Activated CD8-positive, alpha-beta memory T cell treated with anti-CD3 and anti-CD28 coated beads for 4 hours (primary cell): ENCODE measurements at regions not wholly inside any gene's neighbourhood (a gene's known extent, or its start where the extent isn't known, plus 50 kb on each side); places are given as distances from the start of the nearest gene placed in this dataset.
A peak's percentile ranks its signal among the peaks of the same experiment; 100 is the strongest.
"Not testable (repeated sequence)": the region's sequence is repeated elsewhere in the genome, so short reads cannot be mapped to it uniquely, and the experiment has no call there.

Experiments
- DNase-seq, 2 donors: peaks; one replicate each; pipeline ENCODE4 v3.0.0-alpha.2; 2020; ENCODE audit warnings: low read depth in 2 of 2

- DNase-seq, result no peak
Measured at GRCh38 chr14:24744641-24745040, 110.7 kb upstream of the GZMB start.

- no peak for DNase-seq
Measured at GRCh38 chr14:24741871-24742270, 107.9 kb upstream of the GZMB start.

- DNase-seq, result no peak
Measured at GRCh38 chr14:24735984-24736630, 102.1 kb upstream of the GZMB start.

DNA sequence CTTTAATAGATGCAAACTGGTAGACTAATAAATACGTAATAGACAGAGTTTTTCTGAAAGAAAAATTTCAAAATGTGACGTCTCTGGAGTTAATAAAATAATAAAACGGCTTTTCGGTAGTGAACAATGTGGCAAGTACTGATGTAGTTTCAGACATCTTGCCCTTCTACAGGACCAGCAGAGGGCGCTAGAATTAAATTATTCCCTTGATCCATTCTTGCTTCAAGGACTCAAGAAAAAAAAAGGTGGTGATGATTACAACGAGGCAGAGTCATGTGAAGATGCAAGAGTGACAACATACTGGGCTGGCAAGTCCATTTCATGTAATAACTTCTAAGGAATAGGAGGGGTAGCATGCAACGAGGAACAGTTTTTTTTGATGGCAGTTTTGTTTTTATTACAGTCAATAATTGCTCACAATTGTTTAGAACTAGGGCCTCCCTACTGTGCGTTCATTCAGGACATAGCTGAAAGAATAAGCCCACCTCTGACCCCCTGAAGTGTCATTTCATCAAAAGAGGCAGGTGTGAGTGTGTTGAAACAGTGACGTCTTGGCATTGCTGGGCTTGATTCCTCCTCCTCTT is 101.0 kb upstream of the GZMB start:
- no peak for DNase-seq

GRCh38 chr14:24726480-24726879 is 92.5 kb upstream of the GZMB start:
- no peak for DNase-seq

GRCh38 chr14:24725311-24725710 is 91.3 kb upstream of the GZMB start:
- DNase-seq, result no peak

GRCh38 chr14:24721775-24722174 is 87.8 kb upstream of the GZMB start:
- no peak for DNase-seq

DNA sequence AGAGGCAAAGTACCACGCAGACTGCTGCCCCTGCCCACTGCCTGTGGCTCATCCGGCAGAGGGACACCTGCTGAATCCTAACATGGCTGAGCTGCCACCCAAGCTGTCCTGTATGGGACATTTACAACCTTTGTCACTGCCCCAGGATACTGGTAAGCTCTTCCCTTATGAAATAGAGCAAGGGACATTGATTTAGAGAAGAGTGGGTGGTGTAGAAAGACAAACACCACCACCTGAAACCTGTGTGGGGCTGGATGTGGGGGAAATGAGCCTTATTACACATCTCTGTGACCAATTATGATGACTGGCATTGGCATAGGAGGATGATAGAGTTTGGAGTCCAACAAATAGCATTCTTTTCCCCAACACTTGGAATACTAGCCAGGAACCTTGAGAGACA is 81.2 kb upstream of the GZMB start:
- DNase-seq, result no peak

- DNase-seq, result no peak
Measured at GRCh38 chr14:24713404-24713803, 79.4 kb upstream of the GZMB start.

GRCh38 chr14:24712909-24713308 is 78.9 kb upstream of the GZMB start:
- no peak for DNase-seq

DNA sequence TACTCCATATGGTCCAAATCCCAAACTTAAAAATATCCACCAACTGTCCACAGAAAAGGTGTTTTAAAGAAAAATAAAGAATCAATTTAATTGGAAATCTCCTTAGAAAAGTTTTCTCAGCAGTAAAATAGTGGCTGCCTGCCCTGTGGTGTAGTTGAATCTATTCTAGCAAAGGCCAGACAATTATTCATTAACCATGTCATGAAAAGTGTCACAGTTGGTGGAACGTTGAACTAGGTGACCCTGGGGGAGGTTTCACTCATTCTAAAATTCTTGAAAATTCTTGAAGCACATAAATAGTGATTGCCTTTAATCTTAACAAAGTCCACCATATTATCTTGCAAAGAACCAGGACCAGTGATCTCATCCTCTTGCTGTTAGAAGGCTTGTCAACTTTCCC is 78.4 kb upstream of the GZMB start:
- DNase-seq, result no peak

DNA sequence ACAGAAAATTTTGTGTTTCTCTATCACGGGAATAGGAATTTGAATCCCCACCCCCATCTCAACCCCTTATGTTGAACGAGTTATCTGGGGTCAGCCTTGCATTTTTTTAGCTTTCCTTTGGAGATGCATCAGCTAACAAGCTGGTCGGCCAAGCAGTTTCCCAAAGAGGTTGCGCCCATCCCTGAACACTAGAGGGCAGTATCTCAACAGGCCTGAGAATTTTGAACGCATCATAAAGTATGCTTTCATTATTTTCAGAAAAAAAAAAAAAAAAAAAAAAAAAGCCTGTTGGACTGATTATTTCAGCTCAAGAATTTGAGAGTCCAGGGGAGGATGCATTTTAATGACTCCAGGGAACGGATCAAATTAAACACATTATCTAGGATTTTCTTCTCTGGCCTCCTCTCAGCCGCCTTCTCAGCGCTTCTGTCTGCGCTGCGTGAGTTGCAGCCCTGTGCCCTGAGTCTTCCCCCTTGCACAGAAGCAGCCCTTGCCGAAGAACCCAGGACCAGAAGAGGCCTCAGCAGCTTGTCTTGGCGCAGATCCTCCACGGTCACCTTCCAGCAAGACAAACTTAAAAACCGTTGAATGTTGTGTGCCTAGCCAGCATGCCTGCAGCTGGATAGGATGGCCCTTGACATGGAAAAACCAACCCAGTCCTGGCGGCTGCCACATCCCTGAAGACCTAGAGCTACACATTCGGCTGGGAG is 76.6 kb upstream of the GZMB start:
- peak in 1 of 2 donors; percentile 25 for DNase-seq

DNA sequence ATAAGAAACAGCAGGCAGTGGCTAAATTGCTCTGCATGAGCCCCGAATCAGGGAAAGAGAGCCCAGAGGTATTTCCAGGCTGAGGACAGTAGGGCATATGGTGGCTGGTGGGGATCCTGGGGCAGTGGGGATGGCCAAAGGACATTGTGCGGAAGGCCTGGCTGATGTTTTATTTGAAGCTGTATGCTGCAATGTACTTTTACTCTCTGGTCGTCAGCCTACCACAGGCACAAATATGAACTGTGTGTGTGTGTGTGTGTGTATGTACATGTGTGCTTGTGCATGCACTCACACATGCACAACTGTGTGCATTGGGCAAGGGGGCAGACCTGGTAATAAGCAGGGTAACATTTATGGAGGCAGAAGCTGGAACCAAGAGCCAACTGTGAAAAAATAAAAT is 74.7 kb upstream of the GZMB start:
- no peak for DNase-seq

GRCh38 chr14:24706351-24706750 is 72.4 kb upstream of the GZMB start:
- DNase-seq, result no peak

- no peak for DNase-seq
Measured at GRCh38 chr14:24705840-24706239, 71.8 kb upstream of the GZMB start.

- no peak for DNase-seq
Measured at GRCh38 chr14:24701062-24701461, 67.1 kb upstream of the GZMB start.

GRCh38 chr14:24700511-24700910 is 66.5 kb upstream of the GZMB start:
- no peak for DNase-seq

DNA sequence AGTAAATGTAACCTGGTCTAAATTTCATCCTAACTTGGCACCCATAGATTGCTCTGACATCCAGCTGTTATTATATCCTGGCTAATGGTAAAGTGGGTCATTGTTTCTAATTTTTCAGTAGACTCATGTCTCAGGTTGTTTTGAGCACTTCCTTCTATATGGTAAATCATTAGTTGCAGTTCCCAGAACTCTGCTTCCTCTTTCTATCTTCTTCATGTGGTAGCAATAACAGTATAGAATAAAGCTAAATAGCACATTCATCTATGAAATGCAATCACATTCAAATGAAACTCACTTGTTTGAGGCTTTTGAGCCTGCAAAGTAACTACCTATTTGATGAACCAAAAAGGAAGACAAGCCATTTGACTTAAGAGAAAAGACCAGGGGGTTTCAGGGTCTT is 65.1 kb upstream of the GZMB start:
- DNase-seq, result no peak

GRCh38 chr14:24696280-24696920 is 62.4 kb upstream of the GZMB start:
- not testable (repeated sequence) for DNase-seq

DNA sequence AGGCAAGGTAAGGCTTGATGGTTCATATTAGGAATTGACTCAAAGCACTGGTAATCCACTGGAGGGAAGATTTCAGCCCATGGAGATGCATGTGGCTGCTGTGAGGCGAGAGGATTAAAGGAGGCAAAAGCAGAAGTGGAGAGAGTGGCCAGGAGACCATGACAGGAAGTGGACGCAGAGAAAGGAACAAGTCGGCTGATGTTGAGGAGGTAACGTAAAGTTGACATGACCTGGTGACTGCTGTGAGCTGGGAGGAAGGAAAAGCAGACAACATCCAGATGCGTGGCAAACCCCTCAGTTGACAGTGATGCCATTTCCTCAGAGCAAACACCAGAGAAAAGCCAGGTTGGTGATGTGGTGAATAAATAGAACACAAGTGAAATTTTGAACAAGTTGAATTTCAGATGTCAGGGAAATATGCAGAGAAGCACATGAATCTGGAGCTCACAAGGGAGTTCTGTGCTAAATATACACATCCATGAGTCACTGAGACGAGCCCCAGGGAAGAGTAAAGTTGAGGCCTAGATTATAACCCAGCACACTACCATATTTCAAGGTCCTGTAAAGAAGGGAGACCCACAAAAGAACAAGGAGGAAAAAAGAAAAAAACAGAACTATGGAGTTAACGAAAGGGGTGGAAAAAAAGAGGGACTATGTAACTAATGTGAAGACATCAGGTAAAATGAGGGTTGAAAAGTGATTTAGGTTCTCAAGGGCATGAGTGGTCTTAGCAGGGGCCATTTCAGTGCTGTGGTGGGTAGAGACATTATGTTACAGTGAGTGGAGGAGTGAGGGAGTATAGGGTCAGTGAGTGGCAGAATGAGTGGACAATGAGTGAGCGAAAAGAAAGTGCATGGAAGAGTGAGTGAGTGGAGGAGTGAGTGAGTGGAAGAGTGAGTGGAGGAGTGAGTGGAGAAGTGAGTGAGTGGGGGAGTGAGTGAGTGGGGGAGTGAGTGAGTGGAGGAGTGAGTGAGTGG is 61.6 kb upstream of the GZMB start:
- no peak for DNase-seq

DNA sequence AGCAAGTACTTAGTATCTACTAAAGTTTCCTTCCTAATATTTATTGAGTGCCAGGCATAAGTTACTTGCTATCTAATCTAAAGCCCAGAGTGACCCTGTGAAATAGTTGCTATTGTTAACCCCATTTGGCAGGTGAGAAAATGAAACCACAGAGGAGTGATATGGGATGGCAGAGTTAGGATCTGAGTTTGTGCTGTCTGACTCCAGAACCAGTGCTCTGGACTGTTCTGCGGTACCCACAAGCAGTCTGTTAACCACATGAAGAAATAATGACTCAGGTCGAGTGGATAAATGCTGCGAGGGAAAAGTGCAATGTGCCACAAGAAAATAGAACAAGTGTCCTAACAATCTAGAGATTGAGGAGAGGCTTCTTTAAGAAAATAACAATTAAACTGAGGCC is 60.7 kb upstream of the GZMB start:
- DNase-seq, result no peak

GRCh38 chr14:24693983-24694382 is 60.0 kb upstream of the GZMB start:
- no peak for DNase-seq
